ENCODE measurements at regions not wholly inside any gene's neighbourhood (a gene's known extent, or its start where the extent isn't known, plus 50 kb on each side); places are given as distances from the start of the nearest gene placed in this dataset.

DNA sequence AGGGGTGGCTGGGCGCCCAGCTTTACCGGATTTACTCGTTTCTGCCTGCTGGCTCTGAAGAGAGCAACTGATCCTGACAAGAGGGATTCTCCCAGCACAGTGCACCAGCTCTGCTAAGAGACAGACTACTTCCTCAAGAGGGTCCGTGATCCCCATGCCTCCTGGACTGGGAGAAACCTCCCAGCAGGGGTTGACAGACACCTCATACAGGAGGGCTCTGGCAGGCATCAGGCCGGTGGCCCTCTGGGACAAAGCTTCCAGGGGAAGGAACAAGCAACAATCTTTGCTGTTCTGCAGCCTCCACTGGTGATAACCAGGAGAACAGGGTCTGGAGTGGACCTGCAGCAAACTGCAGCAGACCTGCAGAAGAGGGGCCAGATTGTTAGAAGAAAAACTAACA lies 1192.5 kb upstream of the PRR20A start:
- Histone ChIP-seq H3K9ac (replicated peaks in 1 of 4; ENCODE audit: extremely low read depth in 1 of 4, low read depth in 3 of 4, low read length in 3 of 4) (no peak overlapping the region), H3K23me2 (ENCODE audit: low read depth, low read length) (no peaks in the 10 kb centered on the region), H2AFZ (ENCODE audit: low read length) (no peak overlapping the region), H3K4me2 (ENCODE audit: insufficient read depth in 1 of 2, low read depth in 2 of 2, low read length in 2 of 2) (no peak overlapping the region), H2BK12ac (ENCODE audit: low read depth, low read length) (no peak overlapping the region), H3K23ac (ENCODE audit: insufficient read length) (no peak overlapping the region), H4K20me1 (replicated peaks in 1 of 2; ENCODE audit: control insufficient read depth in 1 of 2, insufficient read depth in 2 of 2, low read length in 2 of 2) (no peaks in the 10 kb centered on the region), H4K5ac (ENCODE audit: insufficient read length, low read depth, low read length) (no peak overlapping the region), H3K9me3 (ENCODE audit: insufficient read depth in 2 of 2, low read depth in 1 of 2, low read length in 1 of 2) (no peaks in the 10 kb centered on the region), H3K4me3 (ENCODE audit: extremely low read depth in 1 of 4, insufficient read depth in 2 of 4, low read depth in 3 of 4, low read length in 4 of 4) (no peak overlapping the region), H4K91ac (replicated peaks; ENCODE audit: insufficient read length, low read length) (no peak overlapping the region), H3K79me2 (ENCODE audit: control insufficient read depth in 1 of 2, insufficient read depth in 2 of 2, low read length in 2 of 2) (no peaks in the 10 kb centered on the region), H3K18ac (ENCODE audit: extremely low read depth, low read length) (no peak overlapping the region), H2BK20ac (ENCODE audit: low read length) (no peak overlapping the region), H3K27ac (ENCODE audit: low read depth, low read length) (no peak overlapping the region), H4K8ac (ENCODE audit: extremely low read depth, insufficient read depth, low read length) (no peak overlapping the region), H3K4me1 (replicated peaks in 1 of 4; ENCODE audit: control insufficient read depth in 3 of 4, insufficient read depth in 4 of 4, low read length in 3 of 4) (no peaks in the 10 kb centered on the region), H3K4ac (replicated peaks; ENCODE audit: insufficient read length, low read depth, low read length) (no peak overlapping the region), H3K36me3 (ENCODE audit: control insufficient read depth in 2 of 4, insufficient read depth in 4 of 4, low read length in 3 of 4) (no peaks in the 10 kb centered on the region), H3K79me1 (ENCODE audit: low read depth, low read length) (no peaks in the 10 kb centered on the region), H3K14ac (ENCODE audit: insufficient read length) (no peak overlapping the region), H2BK5ac (ENCODE audit: low read depth, low read length) (no peak overlapping the region), H2BK120ac (replicated peaks; ENCODE audit: low read depth, low read length) (no peak overlapping the region), H3K27me3 (replicated peaks in 1 of 4; ENCODE audit: control insufficient read depth in 3 of 4, extremely low read depth in 1 of 4, insufficient read depth in 3 of 4, low read length in 3 of 4) (no peaks in the 10 kb centered on the region), H2BK15ac (ENCODE audit: low read length) (no peak overlapping the region), H3K56ac (replicated peaks; ENCODE audit: insufficient read length, low read depth, low read length) (no peak overlapping the region), H2AK5ac (ENCODE audit: low read depth, low read length) (no peak overlapping the region)
- CTCF ChIA-PET (ENCODE audit: partially characterized antibody), result interaction anchor here (0.8 kb wide), 1 partner anchor 1170 kb away, joined by 3 read pairs; no protein-coding TSS in a partner anchor
- DNase-seq (ENCODE audit: low read depth in 1 of 2, low spot score in 2 of 2) (no peak), FAIRE-seq (no peak)
- POLR2A ChIA-PET (ENCODE audit: partially characterized antibody), result no interaction called here
- 92% methylated on average over 2 of the region's 5 CpGs; no CpG with 5 or more reads in 1 of the 2 experiments for WGBS, 2 experiments (ENCODE audit: extremely low coverage in 1 of 2, insufficient coverage in 1 of 2, insufficient read length in 1 of 2, insufficient replicate concordance in 2 of 2, low coverage in 1 of 2, low lambda C conversion rate in 2 of 2, missing lambda C conversion rate in 1 of 2)
- TF ChIP-seq RAD21 (IDR thresholded peaks at IDR 0.05 in 1 of 2, conservative IDR thresholded peaks at IDR 0.05 in 1 of 2; ENCODE audit: low read depth in 2 of 2, low read length in 2 of 2) (no peak), MAFK (IDR thresholded peaks at IDR 0.05; ENCODE audit: low read depth, low read length) (no peak)

All from H1 (cell line).